Osteoblast (primary cell): ENCODE measurements at regions not wholly inside any gene's neighbourhood (a gene's known extent, or its start where the extent isn't known, plus 50 kb on each side); places are given as distances from the start of the nearest gene placed in this dataset.

Experiments
- DNase-seq: peaks from one replicate; pipeline ENCODE4 v3.0.0; 2011; ENCODE audit warnings: low spot score, mixed read lengths; ENCODE audit not compliant: insufficient read length; ENCODE audit errors: missing footprints
- H2AFZ ChIP-seq: 2 replicates; pipeline ENCODE4 v1.6.0; 2011; ENCODE audit warnings: mild to moderate bottlenecking, low read length
- H3K27ac ChIP-seq: 2 replicates; pipeline ENCODE4 v1.5.1; 2011; ENCODE audit warnings: mild to moderate bottlenecking, low read depth, low read length, moderate library complexity
- H3K27me3 ChIP-seq: 2 replicates; pipeline ENCODE4 v1.6.0; 2012; ENCODE audit warnings: mild to moderate bottlenecking, control low read depth, inconsistent platforms, low read length, moderate library complexity; ENCODE audit not compliant: insufficient read depth
- H3K36me3 ChIP-seq: 2 replicates; pipeline ENCODE4 v1.5.1; 2011; ENCODE audit warnings: mild to moderate bottlenecking, low read length, control low read depth, moderate library complexity; ENCODE audit not compliant: insufficient read depth
- H3K4me1 ChIP-seq: 2 replicates; pipeline ENCODE4 v1.5.1; 2011; ENCODE audit warnings: mild to moderate bottlenecking, low read length, control low read depth, moderate library complexity; ENCODE audit not compliant: insufficient read depth
- H3K4me2 ChIP-seq: 2 replicates; pipeline ENCODE4 v1.6.0; 2011; ENCODE audit warnings: mild to moderate bottlenecking, low read length; ENCODE audit not compliant: insufficient read depth
- H3K4me3 ChIP-seq: fragments of 200-600 bp; sonication (generic); 3 replicates; pipeline ENCODE4 v1.5.1; 2012; ENCODE audit warnings: mild to moderate bottlenecking, low read length, inconsistent platforms; ENCODE audit not compliant: insufficient read depth
- H3K79me2 ChIP-seq: 2 replicates; pipeline ENCODE4 v1.6.0; 2012; ENCODE audit warnings: mild to moderate bottlenecking, low read length, control low read depth, inconsistent platforms; ENCODE audit not compliant: insufficient read depth
- H3K9me3 ChIP-seq: 2 replicates; pipeline ENCODE4 v1.5.1; 2011; ENCODE audit warnings: low read depth, low read length, control low read depth
- H4K20me1 ChIP-seq: 2 replicates; pipeline ENCODE4 v1.6.0; 2012; ENCODE audit warnings: mild to moderate bottlenecking, low read length, control low read depth; ENCODE audit not compliant: insufficient read depth
- CTCF ChIP-seq: IDR thresholded peaks from 2 replicates; pipeline ENCODE4 v1.5.1; 2011; ENCODE audit warnings: mild to moderate bottlenecking, low read depth, low read length, moderate library complexity; ENCODE audit errors: extremely low read depth

- Histone ChIP-seq H3K79me2 (no peaks in the 10 kb centered on the region), H3K27ac (no peak overlapping the region), H3K9me3 (no peaks in the 10 kb centered on the region), H4K20me1 (no peaks in the 10 kb centered on the region), H2AFZ (no peak overlapping the region), H3K27me3 (no peaks in the 10 kb centered on the region), H3K36me3 (no peaks in the 10 kb centered on the region), H3K4me3 (no peak overlapping the region), H3K4me1 (no peaks in the 10 kb centered on the region), H3K4me2 (no peak overlapping the region)
- DNase-seq: no peak
- TF ChIP-seq CTCF: no peak
Measured at GRCh38 chr2:52879561-52879960, 888.0 kb upstream of the CHAC2 start.

- Histone ChIP-seq H3K4me3 (no peak overlapping the region), H4K20me1 (no peaks in the 10 kb centered on the region), H3K27ac (no peak overlapping the region), H3K4me1 (no peaks in the 10 kb centered on the region), H3K4me2 (no peak overlapping the region), H3K9me3 (no peaks in the 10 kb centered on the region), H3K79me2 (no peaks in the 10 kb centered on the region), H3K27me3 (no peaks in the 10 kb centered on the region), H2AFZ (no peak overlapping the region), H3K36me3 (no peaks in the 10 kb centered on the region)
- no peak for TF ChIP-seq CTCF
- DNase-seq: no peak
Measured at GRCh38 chr2:52877703-52878102, 889.9 kb upstream of the CHAC2 start.

- no peak overlapping the region for H2AFZ ChIP-seq
- no peaks in the 10 kb centered on the region for H3K79me2 ChIP-seq
- H3K4me2 ChIP-seq: no peak overlapping the region
- no peaks in the 10 kb centered on the region for H3K9me3 ChIP-seq
- H3K4me1 ChIP-seq: no peaks in the 10 kb centered on the region
- no peaks in the 10 kb centered on the region for H3K27me3 ChIP-seq
- H3K27ac ChIP-seq: no peak overlapping the region
- no peak for DNase-seq
- no peak for TF ChIP-seq CTCF
- no peak overlapping the region for H3K4me3 ChIP-seq
- H4K20me1 ChIP-seq: no peaks in the 10 kb centered on the region
- no peaks in the 10 kb centered on the region for H3K36me3 ChIP-seq
Measured at GRCh38 chr2:52874466-52875106, 893.0 kb upstream of the CHAC2 start.

GRCh38 chr2:52862801-52863200, 904.8 kb upstream of the CHAC2 start:
- TF ChIP-seq CTCF: no peak
- Histone ChIP-seq H3K4me3 (no peak overlapping the region), H3K79me2 (no peaks in the 10 kb centered on the region), H3K4me1 (no peaks in the 10 kb centered on the region), H3K9me3 (no peaks in the 10 kb centered on the region), H3K27me3 (no peaks in the 10 kb centered on the region), H3K4me2 (no peak overlapping the region), H2AFZ (no peak overlapping the region), H4K20me1 (no peaks in the 10 kb centered on the region), H3K36me3 (no peaks in the 10 kb centered on the region), H3K27ac (no peak overlapping the region)
- no peak for DNase-seq
